ENCODE measurements at regions not wholly inside any gene's neighbourhood (a gene's known extent, or its start where the extent isn't known, plus 50 kb on each side); places are given as distances from the start of the nearest gene placed in this dataset.
A peak's percentile ranks its signal among the peaks of the same experiment; 100 is the strongest.

GRCh38 chr13:67440236-67440975 is 210.3 kb upstream of the PCDH9 start:
- H3K9ac ChIP-seq (ENCODE audit: low read length) = no peak overlapping the region
- H3K27ac ChIP-seq (ENCODE audit: low read length) = no peak overlapping the region
- H3K9me3 ChIP-seq (replicated peaks; ENCODE audit: insufficient read depth, low read length) = no peaks in the 10 kb centered on the region
- H3K36me3 ChIP-seq (replicated peaks; ENCODE audit: insufficient read depth, low read length) = no peaks in the 10 kb centered on the region
- no peaks in the 10 kb centered on the region for H3K9me2 ChIP-seq (replicated peaks; ENCODE audit: insufficient read depth, low read length)
- TF ChIP-seq EZH2phosphoT487 (IDR thresholded peaks at IDR 0.05; ENCODE audit: low read length) = no peak
- TF ChIP-seq EZH2 (optimal IDR thresholded peaks at IDR 0.05; ENCODE audit: low read depth, low read length) = no peak
- no peak for TF ChIP-seq CTCF (IDR thresholded peaks at IDR 0.05; ENCODE audit: low read length)
- H3F3A ChIP-seq (ENCODE audit: insufficient read depth, low read length) = no peaks in the 10 kb centered on the region
- H3K4me3 ChIP-seq (ENCODE audit: low read length) = no peak overlapping the region
- H2AFZ ChIP-seq (ENCODE audit: low read length) = no peak overlapping the region
- no peaks in the 10 kb centered on the region for H3K27me3 ChIP-seq (replicated peaks; ENCODE audit: insufficient read depth, low read length)
- H3K4me2 ChIP-seq (ENCODE audit: low read depth, low read length) = no peak overlapping the region
- no peak for DNase-seq
- no peaks in the 10 kb centered on the region for H3K4me1 ChIP-seq (ENCODE audit: low read length)
- no peaks in the 10 kb centered on the region for H3K79me2 ChIP-seq (ENCODE audit: low read length)
- no peaks in the 10 kb centered on the region for H4K20me1 ChIP-seq (ENCODE audit: insufficient read depth, low read length)

- no peaks in the 10 kb centered on the region for H3K27me3 ChIP-seq (replicated peaks; ENCODE audit: insufficient read depth, low read length)
- no peak overlapping the region for H3K9ac ChIP-seq (ENCODE audit: low read length)
- H3K4me3 ChIP-seq (ENCODE audit: low read length) = no peak overlapping the region
- H3K27ac ChIP-seq (ENCODE audit: low read length) = no peak overlapping the region
- H3K79me2 ChIP-seq (ENCODE audit: low read length) = no peaks in the 10 kb centered on the region
- H3K9me2 ChIP-seq (replicated peaks; ENCODE audit: insufficient read depth, low read length) = no peaks in the 10 kb centered on the region
- no peaks in the 10 kb centered on the region for H3K36me3 ChIP-seq (replicated peaks; ENCODE audit: insufficient read depth, low read length)
- H2AFZ ChIP-seq (ENCODE audit: low read length) = no peak overlapping the region
- H3K9me3 ChIP-seq (replicated peaks; ENCODE audit: insufficient read depth, low read length) = no peaks in the 10 kb centered on the region
- DNase-seq = no peak
- H3K4me2 ChIP-seq (ENCODE audit: low read depth, low read length) = no peak overlapping the region
- no peaks in the 10 kb centered on the region for H3F3A ChIP-seq (ENCODE audit: insufficient read depth, low read length)
- H4K20me1 ChIP-seq (ENCODE audit: insufficient read depth, low read length) = no peaks in the 10 kb centered on the region
- no peaks in the 10 kb centered on the region for H3K4me1 ChIP-seq (ENCODE audit: low read length)
- no peak for TF ChIP-seq EZH2phosphoT487 (IDR thresholded peaks at IDR 0.05; ENCODE audit: low read length)
- no peak for TF ChIP-seq EZH2 (optimal IDR thresholded peaks at IDR 0.05; ENCODE audit: low read depth, low read length)
- no peak for TF ChIP-seq CTCF (IDR thresholded peaks at IDR 0.05; ENCODE audit: low read length)
Measured at GRCh38 chr13:67439365-67439764, 209.2 kb upstream of the PCDH9 start.

- Histone ChIP-seq H3K4me1 (ENCODE audit: low read length) (no peaks in the 10 kb centered on the region), H4K20me1 (ENCODE audit: insufficient read depth, low read length) (no peaks in the 10 kb centered on the region), H3K36me3 (replicated peaks; ENCODE audit: insufficient read depth, low read length) (no peaks in the 10 kb centered on the region), H3K27ac (ENCODE audit: low read length) (no peak overlapping the region), H3K27me3 (replicated peaks; ENCODE audit: insufficient read depth, low read length) (no peaks in the 10 kb centered on the region), H3F3A (ENCODE audit: insufficient read depth, low read length) (no peaks in the 10 kb centered on the region), H3K9me2 (replicated peaks; ENCODE audit: insufficient read depth, low read length) (no peaks in the 10 kb centered on the region), H3K79me2 (ENCODE audit: low read length) (no peaks in the 10 kb centered on the region), H3K4me2 (ENCODE audit: low read depth, low read length) (no peak overlapping the region), H3K9me3 (replicated peaks; ENCODE audit: insufficient read depth, low read length) (no peaks in the 10 kb centered on the region), H2AFZ (ENCODE audit: low read length) (no peak overlapping the region), H3K4me3 (ENCODE audit: low read length) (no peak overlapping the region), H3K9ac (ENCODE audit: low read length) (no peak overlapping the region)
- no peak for DNase-seq
- TF ChIP-seq CTCF (IDR thresholded peaks at IDR 0.05; ENCODE audit: low read length) = 0 out of 2 replicates have a peak, but pooled peaks have one; percentile 6
- TF ChIP-seq EZH2phosphoT487 (IDR thresholded peaks at IDR 0.05; ENCODE audit: low read length) = no peak
Measured at GRCh38 chr13:67438465-67438864, 208.3 kb upstream of the PCDH9 start.
